GM13976 (cell line): ENCODE measurements at regions not wholly inside any gene's neighbourhood (a gene's known extent, or its start where the extent isn't known, plus 50 kb on each side); places are given as distances from the start of the nearest gene placed in this dataset.

Experiments used
- DNase-seq: peaks from one replicate; pipeline ENCODE4 v3.0.0; 2012; ENCODE audit warnings: low spot score
- CTCF ChIP-seq: IDR thresholded peaks from 2 replicates; pipeline ENCODE4 v1.5.1; 2012; ENCODE audit warnings: borderline replicate concordance, mild to moderate bottlenecking; ENCODE audit not compliant: insufficient read depth; ENCODE audit errors: extremely low read depth, missing control alignments, control extremely low read depth
- in situ Hi-C: fragments of 300-500 bp; cut with MboI; formaldehyde crosslinking; loops from one replicate; pipeline ENCODE4 v1.12.0; 2022; ENCODE audit warnings: low sequenced_read_pairs, mixed read lengths, inconsistent platforms; ENCODE audit not compliant: unreplicated experiment

- no peak for TF ChIP-seq CTCF
- in situ Hi-C loops, result loop anchor here (10.0 kb wide), 1 partner anchor 303 kb away; no protein-coding TSS in a partner anchor
- no peak for DNase-seq
These were observed 208.9 kb downstream of the RBFOX3 start for GRCh38 chr17:79401704-79402674.

GRCh38 chr17:79400989-79401703 lies 209.7 kb downstream of the RBFOX3 start:
- peak; percentile 88 for TF ChIP-seq CTCF
- peak; percentile 91 for DNase-seq
- in situ Hi-C loops, result loop anchor here (10.0 kb wide), 1 partner anchor 304 kb away; no protein-coding TSS in a partner anchor

GRCh38 chr17:79399610-79400144 lies 211.2 kb downstream of the RBFOX3 start:
- in situ Hi-C loops, result loop anchor here (10.0 kb wide), 3 partner anchors 215 to 315 kb away; no protein-coding TSS in a partner anchor
- TF ChIP-seq CTCF, result no peak
- no peak for DNase-seq

- TF ChIP-seq CTCF, result no peak
- in situ Hi-C loops, result loop anchor here (10.0 kb wide), 2 partner anchors 214 to 314 kb away; no protein-coding TSS in a partner anchor
- no peak for DNase-seq
These were observed 212.4 kb downstream of the RBFOX3 start for GRCh38 chr17:79398441-79398840.

GRCh38 chr17:79396696-79397095 lies 214.2 kb downstream of the RBFOX3 start:
- TF ChIP-seq CTCF, result no peak
- no peak for DNase-seq
- in situ Hi-C loops, result loop anchor here (10.0 kb wide), 2 partner anchors 212 to 312 kb away; no protein-coding TSS in a partner anchor

- DNase-seq, result no peak
- no peak for TF ChIP-seq CTCF
- in situ Hi-C loops, result loop anchor here (10.0 kb wide), 2 partner anchors 211 to 311 kb away; no protein-coding TSS in a partner anchor
These were observed 215.3 kb downstream of the RBFOX3 start for GRCh38 chr17:79395545-79395944.
